GM21526 (cell line): ENCODE measurements at regions not wholly inside any gene's neighbourhood (a gene's known extent, or its start where the extent isn't known, plus 50 kb on each side); places are given as distances from the start of the nearest gene placed in this dataset.
"Not testable (repeated sequence)": the region's sequence is repeated elsewhere in the genome, so short reads cannot be mapped to it uniquely, and the experiment has no call there.

ENCODE experiments used
- ATAC-seq: cut with Tn5 transposase; IDR thresholded peaks from one replicate; pipeline ENCODE4 v1.9.1; 2021; ENCODE audit warnings: moderate library complexity; ENCODE audit not compliant: unreplicated experiment, low FRiP score

GRCh38 chr9:124084087-124084486 lies 72.5 kb downstream of the LHX2 start:
- no peak for ATAC-seq

- ATAC-seq = no peak
These were observed 75.7 kb downstream of the LHX2 start for GRCh38 chr9:124087226-124087625.

- no peak for ATAC-seq
These were observed 76.9 kb downstream of the LHX2 start for GRCh38 chr9:124088476-124088837.

- ATAC-seq = not testable (repeated sequence)
These were observed 78.3 kb downstream of the LHX2 start for GRCh38 chr9:124089631-124090488.

GRCh38 chr9:124098141-124098905 lies 86.8 kb downstream of the LHX2 start:
- no peak for ATAC-seq

GRCh38 chr9:124099860-124100259 lies 88.3 kb downstream of the LHX2 start:
- ATAC-seq = no peak

- no peak for ATAC-seq
These were observed 89.8 kb downstream of the LHX2 start for GRCh38 chr9:124101215-124101968.

- ATAC-seq = no peak
These were observed 90.4 kb downstream of the LHX2 start for GRCh38 chr9:124101969-124102345.

- ATAC-seq = no peak
These were observed 90.8 kb downstream of the LHX2 start for GRCh38 chr9:124102363-124102762.

- no peak for ATAC-seq
These were observed 93.7 kb downstream of the LHX2 start for GRCh38 chr9:124105266-124105665.

GRCh38 chr9:124108216-124108615 lies 96.6 kb downstream of the LHX2 start:
- ATAC-seq = no peak

- ATAC-seq = no peak
These were observed 98.8 kb downstream of the LHX2 start for GRCh38 chr9:124110307-124110915.

- ATAC-seq = no peak
These were observed 105.3 kb downstream of the LHX2 start for GRCh38 chr9:124116683-124117363.

GRCh38 chr9:124118894-124119293 lies 107.3 kb downstream of the LHX2 start:
- no peak for ATAC-seq

- no peak for ATAC-seq
These were observed 108.7 kb downstream of the LHX2 start for GRCh38 chr9:124120272-124120671.

- no peak for ATAC-seq
These were observed 110.2 kb downstream of the LHX2 start for GRCh38 chr9:124121725-124122124.

GRCh38 chr9:124122321-124122720 lies 110.8 kb downstream of the LHX2 start:
- ATAC-seq = no peak

- no peak for ATAC-seq
These were observed 111.4 kb downstream of the LHX2 start for GRCh38 chr9:124122813-124123462.

GRCh38 chr9:124123621-124124020 lies 112.1 kb downstream of the LHX2 start:
- ATAC-seq = not testable (repeated sequence)
